HepG2 (cell line): ENCODE measurements at regions not wholly inside any gene's neighbourhood (a gene's known extent, or its start where the extent isn't known, plus 50 kb on each side); places are given as distances from the start of the nearest gene placed in this dataset.

Source experiments
- ATAC-seq: fragments of 200-7000 bp; cut with Tn5 transposase; 3 replicates; pipeline ENCODE4 v1.9.1; 2020; ENCODE audit warnings: mild to moderate bottlenecking, moderate library complexity
- BruUV-seq: library from RNA; stranded (reverse); fragments of 400-500 nt; replicated peaks from 2 replicates; lab custom pipeline; 2021; lab: Mats Ljungman, UMichigan
- CTCF ChIA-PET: fragments of 300-600 bp; formaldehyde crosslinking; extraction: SDS; loops from one replicate; lab custom pipeline; 2021; ENCODE audit warnings: low total read pairs, inconsistent platforms, low intra/inter-chr PET ratio; lab: Yijun Ruan, JAX
- POLR2A ChIA-PET: fragments of 350-600 bp; sonication (Branson Sonifier 250); formaldehyde crosslinking; loops from one replicate; lab custom pipeline; 2020; ENCODE audit warnings: antibody characterized with exemption, inconsistent platforms; lab: Yijun Ruan, JAX
- DNase-seq: peaks from one replicate; pipeline ENCODE4 v3.0.0-alpha.2; 2015; ENCODE audit warnings: low spot score
- FAIRE-seq: peaks from 3 replicates; lab custom pipeline; 2011; peaks lifted over from hg19 to GRCh38; lab: Jason Lieb, UNC
- H2AFZ ChIP-seq: one replicate; pipeline ENCODE4 v1.6.1; 2011; ENCODE audit warnings: low read length, inconsistent platforms
- H3K27ac ChIP-seq: fragments of 300-600 bp; 3 replicates; pipeline ENCODE4 v1.8.0; 2011; ENCODE audit warnings: mixed run types, mild to moderate bottlenecking, mixed read lengths, low read length, inconsistent platforms; ENCODE audit not compliant: insufficient read depth; ENCODE audit errors: extremely low read length
- H3K27me3 ChIP-seq, 2 experiments: fragments of 200-600 bp in 1 of 2; 2 replicates in 1 of 2; 3 replicates in 1 of 2; pipeline versions ENCODE4 v1.6.0 to v1.8.0; 2011; ENCODE audit warnings: low read length in 2 of 2, mild to moderate bottlenecking in 2 of 2, moderate library complexity in 2 of 2, inconsistent platforms in 1 of 2; ENCODE audit not compliant: insufficient read depth in 2 of 2, control insufficient read depth in 1 of 2
- H3K36me3 ChIP-seq, 2 experiments: fragments of 200-600 bp in 1 of 2; replicated peaks in 1 of 2; 2 replicates in 1 of 2; 3 replicates in 1 of 2; pipeline versions ENCODE4 v1.5.1 to v1.8.0; 2011; ENCODE audit warnings: low read length in 2 of 2, inconsistent platforms in 1 of 2; ENCODE audit not compliant: insufficient read depth in 2 of 2, control insufficient read depth in 1 of 2
- H3K4me1 ChIP-seq: 2 replicates; pipeline ENCODE4 v1.5.1; 2012; ENCODE audit warnings: low read length, inconsistent platforms; ENCODE audit not compliant: insufficient read depth
- H3K4me2 ChIP-seq: 2 replicates; pipeline ENCODE4 v1.6.0; 2011; ENCODE audit warnings: low read depth, low read length, inconsistent platforms
- H3K4me3 ChIP-seq, 3 experiments: fragments of 200-600 bp in 1 of 3; sonication (generic), shearing (Covaris generic) in 1 of 3; replicated peaks in 1 of 3; 2 replicates each; pipeline ENCODE4 v1.5.1; 2011 to 2016; ENCODE audit warnings: low read length in 3 of 3, inconsistent platforms in 2 of 3, low read depth in 2 of 3, mild to moderate bottlenecking in 2 of 3, control low read depth in 1 of 3, mixed read lengths in 1 of 3; ENCODE audit not compliant: insufficient read depth in 1 of 3
- H3K79me2 ChIP-seq: one replicate; pipeline ENCODE4 v1.6.1; 2011; ENCODE audit warnings: low read length, inconsistent platforms; ENCODE audit not compliant: insufficient read depth
- H3K9ac ChIP-seq: 2 replicates; pipeline ENCODE4 v1.6.0; 2011; ENCODE audit warnings: mild to moderate bottlenecking, low read depth, low read length, inconsistent platforms; ENCODE audit not compliant: insufficient read depth
- H3K9me3 ChIP-seq: 2 replicates; pipeline ENCODE4 v1.5.1; 2012; ENCODE audit warnings: mild to moderate bottlenecking, low read length
- H4K20me1 ChIP-seq: 2 replicates; pipeline ENCODE4 v1.6.0; 2011; ENCODE audit warnings: inconsistent platforms, mild to moderate bottlenecking, low read length, moderate library complexity; ENCODE audit not compliant: insufficient read depth
- JUND ChIP-seq: sonication (generic); formaldehyde crosslinking; IDR thresholded peaks from 2 replicates; pipeline ENCODE4 v1.8.0; 2022; ENCODE audit warnings: mild to moderate bottlenecking, missing genetic modification reagents
- MAF1 ChIP-seq: sonication (generic); formaldehyde crosslinking; IDR thresholded peaks from 2 replicates; pipeline ENCODE4 v1.5.0; 2020; ENCODE audit warnings: missing genetic modification reagents, borderline replicate concordance
- PPARG ChIP-seq: conservative IDR thresholded peaks from 2 replicates; pipeline ENCODE4 v1.6.1; 2016; ENCODE audit warnings: missing biosample characterization, missing genetic modification reagents
- SMARCE1 ChIP-seq: fragments of 450-650 bp; IDR thresholded peaks from 2 replicates; pipeline ENCODE4 v1.6.1; 2017; ENCODE audit warnings: borderline replicate concordance
- SMYD3 ChIP-seq: sonication (generic); formaldehyde crosslinking; IDR thresholded peaks from 2 replicates; pipeline ENCODE4 v1.8.1; 2023; ENCODE audit warnings: mild to moderate bottlenecking, missing genetic modification reagents
- SNAPC2 ChIP-seq: sonication (generic); formaldehyde crosslinking; IDR thresholded peaks from 2 replicates; pipeline ENCODE4 v1.8.1; 2022; ENCODE audit warnings: mild to moderate bottlenecking, missing genetic modification reagents
- TCF7 ChIP-seq: sonication (generic); IDR thresholded peaks from 2 replicates; pipeline ENCODE4 v1.6.1; 2016; ENCODE audit warnings: antibody characterized with exemption, low read depth
- ZNF251 ChIP-seq: sonication (generic); formaldehyde crosslinking; IDR thresholded peaks from 2 replicates; pipeline ENCODE4 v1.9.0; 2021; ENCODE audit warnings: mild to moderate bottlenecking, missing genetic modification reagents
- WGBS: methylation state at CpG from one replicate; pipeline ENCODE4 v1.1.6; 2017; ENCODE audit warnings: low lambda C conversion rate; 5-methylcytosine and 5-hydroxymethylcytosine counted together
- in situ Hi-C: cut with HindIII; loops from 2 replicates; pipeline ENCODE4 v1.10.0; 2017; ENCODE audit warnings: low pct_unique_long_range_greater_than_20kb; ENCODE audit not compliant: extremely low pct_ligation_motif_present
- intact Hi-C: fragments of 100-400 bp; cut with micrococcal nuclease; formaldehyde crosslinking; loops from one replicate; pipeline ENCODE4 v1.10.0; 2022; ENCODE audit not compliant: unreplicated experiment
- TF ChIP-seq, protein P1 (sequence below): sonication (generic); formaldehyde crosslinking; conservative IDR thresholded peaks from 2 replicates; pipeline ENCODE4 v1.4.0; 2020; ENCODE audit warnings: missing genetic modification reagents
- TF ChIP-seq, protein P2 (sequence below): sonication (generic); formaldehyde crosslinking; IDR thresholded peaks from 2 replicates; pipeline ENCODE4 v1.8.0; 2022; ENCODE audit warnings: missing genetic modification reagents, mild to moderate bottlenecking, borderline replicate concordance
- TF ChIP-seq, protein P3 (sequence below): sonication (generic); formaldehyde crosslinking; IDR thresholded peaks from 2 replicates; pipeline ENCODE4 v1.4.0; 2020; ENCODE audit warnings: mild to moderate bottlenecking, missing genetic modification reagents

DNA sequence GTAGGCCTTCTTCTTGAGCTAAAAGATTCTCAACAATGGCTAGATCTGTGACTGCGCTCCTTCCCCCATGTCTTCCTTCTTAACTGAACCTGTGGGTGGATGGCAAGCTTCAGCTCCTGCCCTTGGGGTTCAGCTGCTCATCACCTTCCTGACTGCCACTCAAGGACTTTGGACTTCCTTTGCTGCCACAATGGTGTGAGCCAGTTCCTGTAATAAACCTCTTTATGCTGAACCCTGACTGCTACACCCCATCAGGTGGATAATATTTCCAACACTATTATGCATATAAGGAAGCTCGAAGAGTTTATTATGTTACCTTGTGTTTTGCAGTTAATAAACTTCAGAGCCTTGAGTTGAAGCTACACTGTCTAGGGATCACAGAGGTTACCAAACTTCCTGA, 208.9 kb upstream of the SLC10A2 start:
- Histone ChIP-seq H3K27ac (no peak overlapping the region), H4K20me1 (no peaks in the 10 kb centered on the region), H3K9ac (no peak overlapping the region), H3K4me2 (no peak overlapping the region), H3K79me2 (no peaks in the 10 kb centered on the region), H3K4me3 (no peak overlapping the region), H3K9me3 (peaks cover 64% of the 10 kb centered on the region), H2AFZ (no peak overlapping the region), H3K36me3 (no peaks in the 10 kb centered on the region), H3K27me3 (no peaks in the 10 kb centered on the region; a peak in 1 of 5 replicates), H3K4me1 (no peaks in the 10 kb centered on the region)
- ATAC-seq, result no peak
- intact Hi-C loops, result no loop called here
- 5% methylated on average over 2 of the region's 2 CpGs for WGBS
- no peak for FAIRE-seq
- CTCF ChIA-PET, result no interaction called here
- TF ChIP-seq MAF1 (CRISPR knock-in tag) (no peak), JUND (CRISPR knock-in tag) (no peak), ZNF251 (CRISPR knock-in tag) (no peak), SMYD3 (CRISPR knock-in tag) (no peak), SMARCE1 (no peak), PPARG (CRISPR knock-in tag) (no peak), SNAPC2 (no peak), TCF7 (no peak)
- TF ChIP-seq, protein P1, sequence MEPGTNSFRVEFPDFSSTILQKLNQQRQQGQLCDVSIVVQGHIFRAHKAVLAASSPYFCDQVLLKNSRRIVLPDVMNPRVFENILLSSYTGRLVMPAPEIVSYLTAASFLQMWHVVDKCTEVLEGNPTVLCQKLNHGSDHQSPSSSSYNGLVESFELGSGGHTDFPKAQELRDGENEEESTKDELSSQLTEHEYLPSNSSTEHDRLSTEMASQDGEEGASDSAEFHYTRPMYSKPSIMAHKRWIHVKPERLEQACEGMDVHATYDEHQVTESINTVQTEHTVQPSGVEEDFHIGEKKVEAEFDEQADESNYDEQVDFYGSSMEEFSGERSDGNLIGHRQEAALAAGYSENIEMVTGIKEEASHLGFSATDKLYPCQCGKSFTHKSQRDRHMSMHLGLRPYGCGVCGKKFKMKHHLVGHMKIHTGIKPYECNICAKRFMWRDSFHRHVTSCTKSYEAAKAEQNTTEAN, result no peak
- TF ChIP-seq, protein P2, sequence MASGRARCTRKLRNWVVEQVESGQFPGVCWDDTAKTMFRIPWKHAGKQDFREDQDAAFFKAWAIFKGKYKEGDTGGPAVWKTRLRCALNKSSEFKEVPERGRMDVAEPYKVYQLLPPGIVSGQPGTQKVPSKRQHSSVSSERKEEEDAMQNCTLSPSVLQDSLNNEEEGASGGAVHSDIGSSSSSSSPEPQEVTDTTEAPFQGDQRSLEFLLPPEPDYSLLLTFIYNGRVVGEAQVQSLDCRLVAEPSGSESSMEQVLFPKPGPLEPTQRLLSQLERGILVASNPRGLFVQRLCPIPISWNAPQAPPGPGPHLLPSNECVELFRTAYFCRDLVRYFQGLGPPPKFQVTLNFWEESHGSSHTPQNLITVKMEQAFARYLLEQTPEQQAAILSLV (CRISPR knock-in tag), result no peak
- TF ChIP-seq, protein P3, sequence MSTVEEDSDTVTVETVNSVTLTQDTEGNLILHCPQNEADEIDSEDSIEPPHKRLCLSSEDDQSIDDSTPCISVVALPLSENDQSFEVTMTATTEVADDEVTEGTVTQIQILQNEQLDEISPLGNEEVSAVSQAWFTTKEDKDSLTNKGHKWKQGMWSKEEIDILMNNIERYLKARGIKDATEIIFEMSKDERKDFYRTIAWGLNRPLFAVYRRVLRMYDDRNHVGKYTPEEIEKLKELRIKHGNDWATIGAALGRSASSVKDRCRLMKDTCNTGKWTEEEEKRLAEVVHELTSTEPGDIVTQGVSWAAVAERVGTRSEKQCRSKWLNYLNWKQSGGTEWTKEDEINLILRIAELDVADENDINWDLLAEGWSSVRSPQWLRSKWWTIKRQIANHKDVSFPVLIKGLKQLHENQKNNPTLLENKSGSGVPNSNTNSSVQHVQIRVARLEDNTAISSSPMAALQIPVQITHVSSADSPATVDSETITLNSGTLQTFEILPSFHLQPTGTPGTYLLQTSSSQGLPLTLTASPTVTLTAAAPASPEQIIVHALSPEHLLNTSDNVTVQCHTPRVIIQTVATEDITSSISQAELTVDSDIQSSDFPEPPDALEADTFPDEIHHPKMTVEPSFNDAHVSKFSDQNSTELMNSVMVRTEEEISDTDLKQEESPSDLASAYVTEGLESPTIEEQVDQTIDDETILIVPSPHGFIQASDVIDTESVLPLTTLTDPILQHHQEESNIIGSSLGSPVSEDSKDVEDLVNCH (CRISPR knock-in tag), result no peak
- no TSS peak for BruUV-seq
- in situ Hi-C loops, result no loop called here
- no peak for DNase-seq
- POLR2A ChIA-PET, result no interaction called here
